ENCODE measurements at regions not wholly inside any gene's neighbourhood (a gene's known extent, or its start where the extent isn't known, plus 50 kb on each side); places are given as distances from the start of the nearest gene placed in this dataset.

DNA sequence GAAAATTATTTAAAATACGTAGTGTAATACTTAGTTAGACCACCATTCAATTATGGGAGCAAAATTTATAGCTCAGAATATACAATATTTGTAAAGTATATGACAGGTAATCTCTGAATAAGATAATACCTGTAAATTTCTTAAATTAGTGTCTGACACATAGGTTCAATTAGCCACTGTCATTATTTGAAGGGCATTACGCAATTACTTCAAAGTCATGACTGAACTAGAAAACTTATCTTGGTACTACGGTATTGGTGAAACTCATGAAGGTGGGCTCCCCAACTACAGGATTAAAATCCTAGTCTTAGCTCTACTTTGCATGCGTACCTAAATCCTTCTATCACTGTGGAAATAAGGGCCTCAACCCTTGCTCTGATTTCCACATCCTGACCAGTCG is 860.7 kb downstream of the PCDH19 start:
- intact Hi-C loops (cut with micrococcal nuclease), result no loop called here
- no peak overlapping the region for H3K27ac ChIP-seq (ENCODE audit: low read depth, low read length)
- H3K9me2 ChIP-seq (ENCODE audit: insufficient read depth), result no peaks in the 10 kb centered on the region
- H3K79me2 ChIP-seq (ENCODE audit: insufficient read depth, low read length), result no peaks in the 10 kb centered on the region
- TF ChIP-seq ZFX (IDR thresholded peaks at IDR 0.05), result no peak
- TF ChIP-seq CBX3 (IDR thresholded peaks at IDR 0.05; ENCODE audit: low read depth), result no peak
- no peak for TF ChIP-seq RAD21 (IDR thresholded peaks at IDR 0.05; ENCODE audit: low read depth)
- ChIA-PET CTCF (no interaction called here), POLR2A (no interaction called here), RAD21 (ENCODE audit: low non-redundant PET in 1 of 2, low total read pairs in 2 of 2, uncharacterized antibody in 2 of 2, unreplicated experiment in 2 of 2) (no interaction called here)
- H3K27me3 ChIP-seq (ENCODE audit: insufficient read depth, low read length), result no peaks in the 10 kb centered on the region
- no peak overlapping the region for H3K4me2 ChIP-seq (ENCODE audit: low read length)
- ATAC-seq, result no peak
- no TSS peak for BruUV-seq (replicated peaks)
- no peaks in the 10 kb centered on the region for H3K4me1 ChIP-seq (ENCODE audit: control insufficient read depth in 1 of 2, insufficient read depth in 2 of 2, low read length in 2 of 2)
- H2AFZ ChIP-seq (ENCODE audit: low read depth, low read length, poor library complexity, severe bottlenecking), result no peak overlapping the region
- no peaks in the 10 kb centered on the region for H4K20me1 ChIP-seq (ENCODE audit: insufficient read depth)
- H3K4me3 ChIP-seq (replicated peaks in 1 of 2; ENCODE audit: low read depth in 1 of 2, low read length in 2 of 2), result no peak overlapping the region
- no peak for DNase-seq (ENCODE audit: low read depth, low spot score)
- H3K9ac ChIP-seq (ENCODE audit: low read length), result no peak overlapping the region
- no peaks in the 10 kb centered on the region for H3K36me3 ChIP-seq (ENCODE audit: control insufficient read depth in 1 of 2, insufficient read depth in 2 of 2, low read length in 2 of 2)
- H3K9me3 ChIP-seq (ENCODE audit: control insufficient read depth in 1 of 2, insufficient read depth in 1 of 2, low read depth in 1 of 2, low read length in 2 of 2), result no peaks in the 10 kb centered on the region

DNA sequence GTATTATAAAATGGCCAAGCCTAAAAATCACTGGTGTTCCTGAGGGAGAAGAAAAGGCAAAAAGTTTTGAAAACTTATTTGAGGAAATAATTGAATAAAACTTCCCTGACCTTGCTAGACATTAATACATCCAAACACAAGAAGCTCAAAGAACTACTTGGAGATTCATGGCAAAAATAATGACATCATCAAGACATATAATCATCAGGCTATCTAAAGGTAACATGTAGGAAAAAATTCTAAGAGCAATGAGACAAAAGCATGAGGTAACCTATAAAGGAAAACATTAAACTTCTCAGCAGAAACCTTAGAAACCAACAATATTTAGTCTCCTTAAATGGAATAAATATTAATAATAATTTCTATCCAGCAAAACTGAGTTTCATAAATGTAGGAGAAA is 887.6 kb downstream of the PCDH19 start:
- RAD21 ChIA-PET (ENCODE audit: low non-redundant PET in 1 of 2, low total read pairs in 2 of 2, uncharacterized antibody in 2 of 2, unreplicated experiment in 2 of 2), result no interaction called here
- CTCF ChIA-PET, result no interaction called here
- Histone ChIP-seq H3K9me3 (ENCODE audit: control insufficient read depth in 1 of 2, insufficient read depth in 1 of 2, low read depth in 1 of 2, low read length in 2 of 2) (no peaks in the 10 kb centered on the region), H3K4me1 (ENCODE audit: control insufficient read depth in 1 of 2, insufficient read depth in 2 of 2, low read length in 2 of 2) (no peaks in the 10 kb centered on the region), H3K79me2 (ENCODE audit: insufficient read depth, low read length) (no peaks in the 10 kb centered on the region), H3K4me2 (ENCODE audit: low read length) (no peak overlapping the region), H3K4me3 (replicated peaks in 1 of 2; ENCODE audit: low read depth in 1 of 2, low read length in 2 of 2) (no peak overlapping the region), H3K27ac (ENCODE audit: low read depth, low read length) (no peak overlapping the region), H3K27me3 (ENCODE audit: insufficient read depth, low read length) (no peaks in the 10 kb centered on the region), H3K36me3 (ENCODE audit: control insufficient read depth in 1 of 2, insufficient read depth in 2 of 2, low read length in 2 of 2) (no peaks in the 10 kb centered on the region), H3K9me2 (ENCODE audit: insufficient read depth) (no peaks in the 10 kb centered on the region), H2AFZ (ENCODE audit: low read depth, low read length, poor library complexity, severe bottlenecking) (no peak overlapping the region), H4K20me1 (ENCODE audit: insufficient read depth) (no peaks in the 10 kb centered on the region), H3K9ac (ENCODE audit: low read length) (no peak overlapping the region)
- intact Hi-C loops (cut with micrococcal nuclease), result no loop called here
- BruUV-seq (replicated peaks), result no TSS peak
- TF ChIP-seq EGR1 (IDR thresholded peaks at IDR 0.05; ENCODE audit: low read depth), result no peak
- DNase-seq (ENCODE audit: low read depth, low spot score) (no peak), ATAC-seq (no peak)
- POLR2A ChIA-PET, result no interaction called here

DNA sequence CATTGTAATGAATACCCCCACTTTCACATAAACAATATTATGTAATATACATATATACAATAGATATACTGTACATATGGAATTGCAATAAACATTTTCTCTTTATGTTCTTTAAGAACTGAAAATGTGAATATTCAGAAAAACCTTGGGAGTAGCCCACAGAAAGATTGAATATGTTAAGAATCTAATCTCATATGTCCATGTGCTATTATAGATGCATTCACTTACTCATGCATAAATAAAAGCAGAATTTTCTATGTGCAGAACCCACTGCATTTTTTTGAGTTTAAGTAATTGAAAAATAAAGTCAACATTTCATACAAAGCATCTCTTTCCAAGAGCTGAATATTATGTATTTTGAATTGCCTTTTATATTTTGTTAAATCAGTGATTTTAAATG is 902.3 kb downstream of the PCDH19 start:
- no peaks in the 10 kb centered on the region for H3K4me1 ChIP-seq (ENCODE audit: control insufficient read depth in 1 of 2, insufficient read depth in 2 of 2, low read length in 2 of 2)
- intact Hi-C loops (cut with micrococcal nuclease), result no loop called here

More for the DNA sequence above, 902.3 kb downstream of the PCDH19 start:
- CTCF ChIA-PET, result no interaction called here
- Histone ChIP-seq H3K9ac (ENCODE audit: low read length) (no peak overlapping the region), H3K27ac (ENCODE audit: low read depth, low read length) (no peak overlapping the region), H3K36me3 (ENCODE audit: control insufficient read depth in 1 of 2, insufficient read depth in 2 of 2, low read length in 2 of 2) (no peaks in the 10 kb centered on the region), H3K9me2 (ENCODE audit: insufficient read depth) (no peaks in the 10 kb centered on the region), H3K9me3 (ENCODE audit: control insufficient read depth in 1 of 2, insufficient read depth in 1 of 2, low read depth in 1 of 2, low read length in 2 of 2) (no peaks in the 10 kb centered on the region), H2AFZ (ENCODE audit: low read depth, low read length, poor library complexity, severe bottlenecking) (no peak overlapping the region), H3K79me2 (ENCODE audit: insufficient read depth, low read length) (no peaks in the 10 kb centered on the region), H3K4me2 (ENCODE audit: low read length) (no peak overlapping the region), H4K20me1 (ENCODE audit: insufficient read depth) (no peaks in the 10 kb centered on the region), H3K4me3 (replicated peaks in 1 of 2; ENCODE audit: low read depth in 1 of 2, low read length in 2 of 2) (no peak overlapping the region), H3K27me3 (ENCODE audit: insufficient read depth, low read length) (no peaks in the 10 kb centered on the region)
- no TSS peak for BruUV-seq (replicated peaks)
- TF ChIP-seq ELF1 (IDR thresholded peaks at IDR 0.05; ENCODE audit: borderline replicate concordance, low read depth), result no peak
- TF ChIP-seq, protein P1, sequence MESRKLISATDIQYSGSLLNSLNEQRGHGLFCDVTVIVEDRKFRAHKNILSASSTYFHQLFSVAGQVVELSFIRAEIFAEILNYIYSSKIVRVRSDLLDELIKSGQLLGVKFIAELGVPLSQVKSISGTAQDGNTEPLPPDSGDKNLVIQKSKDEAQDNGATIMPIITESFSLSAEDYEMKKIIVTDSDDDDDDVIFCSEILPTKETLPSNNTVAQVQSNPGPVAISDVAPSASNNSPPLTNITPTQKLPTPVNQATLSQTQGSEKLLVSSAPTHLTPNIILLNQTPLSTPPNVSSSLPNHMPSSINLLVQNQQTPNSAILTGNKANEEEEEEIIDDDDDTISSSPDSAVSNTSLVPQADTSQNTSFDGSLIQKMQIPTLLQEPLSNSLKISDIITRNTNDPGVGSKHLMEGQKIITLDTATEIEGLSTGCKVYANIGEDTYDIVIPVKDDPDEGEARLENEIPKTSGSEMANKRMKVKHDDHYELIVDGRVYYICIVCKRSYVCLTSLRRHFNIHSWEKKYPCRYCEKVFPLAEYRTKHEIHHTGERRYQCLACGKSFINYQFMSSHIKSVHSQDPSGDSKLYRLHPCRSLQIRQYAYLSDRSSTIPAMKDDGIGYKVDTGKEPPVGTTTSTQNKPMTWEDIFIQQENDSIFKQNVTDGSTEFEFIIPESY (IDR thresholded peaks at IDR 0.05; ENCODE audit: extremely low read depth, insufficient replicate concordance, low read length), result no peak
- TF ChIP-seq CEBPB (IDR thresholded peaks at IDR 0.05; ENCODE audit: low read depth), result no peak
- no peak for TF ChIP-seq POLR2AphosphoS5 (IDR thresholded peaks at IDR 0.05; ENCODE audit: low read depth, low read length)
- TF ChIP-seq, protein P2, sequence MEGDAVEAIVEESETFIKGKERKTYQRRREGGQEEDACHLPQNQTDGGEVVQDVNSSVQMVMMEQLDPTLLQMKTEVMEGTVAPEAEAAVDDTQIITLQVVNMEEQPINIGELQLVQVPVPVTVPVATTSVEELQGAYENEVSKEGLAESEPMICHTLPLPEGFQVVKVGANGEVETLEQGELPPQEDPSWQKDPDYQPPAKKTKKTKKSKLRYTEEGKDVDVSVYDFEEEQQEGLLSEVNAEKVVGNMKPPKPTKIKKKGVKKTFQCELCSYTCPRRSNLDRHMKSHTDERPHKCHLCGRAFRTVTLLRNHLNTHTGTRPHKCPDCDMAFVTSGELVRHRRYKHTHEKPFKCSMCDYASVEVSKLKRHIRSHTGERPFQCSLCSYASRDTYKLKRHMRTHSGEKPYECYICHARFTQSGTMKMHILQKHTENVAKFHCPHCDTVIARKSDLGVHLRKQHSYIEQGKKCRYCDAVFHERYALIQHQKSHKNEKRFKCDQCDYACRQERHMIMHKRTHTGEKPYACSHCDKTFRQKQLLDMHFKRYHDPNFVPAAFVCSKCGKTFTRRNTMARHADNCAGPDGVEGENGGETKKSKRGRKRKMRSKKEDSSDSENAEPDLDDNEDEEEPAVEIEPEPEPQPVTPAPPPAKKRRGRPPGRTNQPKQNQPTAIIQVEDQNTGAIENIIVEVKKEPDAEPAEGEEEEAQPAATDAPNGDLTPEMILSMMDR (IDR thresholded peaks at IDR 0.05 in 2 of 3, conservative IDR thresholded peaks at IDR 0.05 in 1 of 3; ENCODE audit: borderline replicate concordance in 1 of 3, insufficient read depth in 1 of 3, low read depth in 2 of 3, low read length in 2 of 3), result no peak
- TF ChIP-seq ZNF274 (IDR thresholded peaks at IDR 0.05; ENCODE audit: low read depth, low read length), result no peak
- no peak for DNase-seq (ENCODE audit: low read depth, low spot score)
- no peak for ATAC-seq
- POLR2A ChIA-PET, result no interaction called here
- RAD21 ChIA-PET (ENCODE audit: low non-redundant PET in 1 of 2, low total read pairs in 2 of 2, uncharacterized antibody in 2 of 2, unreplicated experiment in 2 of 2), result no interaction called here
